ENCODE measurements at regions not wholly inside any gene's neighbourhood (a gene's known extent, or its start where the extent isn't known, plus 50 kb on each side); places are given as distances from the start of the nearest gene placed in this dataset.
"Not testable (repeated sequence)": the region's sequence is repeated elsewhere in the genome, so short reads cannot be mapped to it uniquely, and the experiment has no call there.

GRCh38 chr12:67046062-67046461 is 223.1 kb upstream of the CAND1 start:
- no peak for DNase-seq

- DNase-seq: no peak
Observed at GRCh38 chr12:67047634-67048033, 221.5 kb upstream of the CAND1 start.

GRCh38 chr12:67048371-67048770 is 220.8 kb upstream of the CAND1 start:
- no peak for DNase-seq

GRCh38 chr12:67049199-67049598 is 220.0 kb upstream of the CAND1 start:
- not testable (repeated sequence) for DNase-seq

- no peak for DNase-seq
Observed at GRCh38 chr12:67052981-67053380, 216.2 kb upstream of the CAND1 start.

- no peak for DNase-seq
Observed at GRCh38 chr12:67056329-67056728, 212.8 kb upstream of the CAND1 start.

GRCh38 chr12:67057072-67057471 is 212.1 kb upstream of the CAND1 start:
- no peak for DNase-seq

GRCh38 chr12:67062193-67062592 is 207.0 kb upstream of the CAND1 start:
- DNase-seq: no peak

- DNase-seq: no peak
Observed at GRCh38 chr12:67067453-67068203, 201.5 kb upstream of the CAND1 start.

GRCh38 chr12:67068204-67068731 is 200.9 kb upstream of the CAND1 start:
- peak; percentile 4 to 17 for DNase-seq

GRCh38 chr12:67068761-67069450 is 200.3 kb upstream of the CAND1 start:
- peak; percentile 34 to 51 for DNase-seq

GRCh38 chr12:67069451-67070306 is 199.5 kb upstream of the CAND1 start:
- DNase-seq: peak in 1 of 2 experiments; percentile 64

- peak in 1 of 2 experiments; percentile 3 for DNase-seq
Observed at GRCh38 chr12:67070307-67070600, 198.9 kb upstream of the CAND1 start.

- no peak for DNase-seq
Observed at GRCh38 chr12:67070604-67071003, 198.6 kb upstream of the CAND1 start.

GRCh38 chr12:67072281-67072680 is 196.9 kb upstream of the CAND1 start:
- not testable (repeated sequence) for DNase-seq

- DNase-seq: no peak
Observed at GRCh38 chr12:67073336-67073735, 195.8 kb upstream of the CAND1 start.

GRCh38 chr12:67074072-67074471 is 195.1 kb upstream of the CAND1 start:
- no peak for DNase-seq

- DNase-seq: no peak
Observed at GRCh38 chr12:67077617-67078016, 191.5 kb upstream of the CAND1 start.

GRCh38 chr12:67078957-67079356 is 190.2 kb upstream of the CAND1 start:
- DNase-seq: no peak

- no peak for DNase-seq
Observed at GRCh38 chr12:67080637-67081036, 188.5 kb upstream of the CAND1 start.

- DNase-seq: no peak
Observed at GRCh38 chr12:67082221-67082620, 186.9 kb upstream of the CAND1 start.

- DNase-seq: no peak
Observed at GRCh38 chr12:67085699-67086098, 183.5 kb upstream of the CAND1 start.

- no peak for DNase-seq
Observed at GRCh38 chr12:67086116-67086515, 183.0 kb upstream of the CAND1 start.
